HEK293T (cell line): ENCODE measurements at regions not wholly inside any gene's neighbourhood (a gene's known extent, or its start where the extent isn't known, plus 50 kb on each side); places are given as distances from the start of the nearest gene placed in this dataset.

Source experiments
- ARNT ChIP-seq: fragments of 450-650 bp; IDR thresholded peaks from 2 replicates; pipeline ENCODE4 v1.6.1; 2017; ENCODE audit warnings: mild to moderate bottlenecking
- BHLHE40 ChIP-seq: fragments of 450-650 bp; IDR thresholded peaks from 2 replicates; pipeline ENCODE4 v1.6.1; 2016; ENCODE audit warnings: mild to moderate bottlenecking, moderate library complexity, borderline replicate concordance
- FOXA1 ChIP-seq: fragments of 450-650 bp; IDR thresholded peaks from 2 replicates; pipeline ENCODE4 v1.6.1; 2016; ENCODE audit warnings: mild to moderate bottlenecking
- FOXK2 ChIP-seq: fragments of 450-650 bp; IDR thresholded peaks from 2 replicates; pipeline ENCODE4 v1.6.1; 2016; ENCODE audit warnings: mild to moderate bottlenecking
- FOXM1 ChIP-seq: fragments of 450-650 bp; IDR thresholded peaks from 2 replicates; pipeline ENCODE4 v1.6.1; 2017; ENCODE audit warnings: mild to moderate bottlenecking, borderline replicate concordance
- HDGF ChIP-seq: fragments of 450-650 bp; IDR thresholded peaks from 2 replicates; pipeline ENCODE4 v1.6.1; 2017; ENCODE audit warnings: antibody characterized with exemption, borderline replicate concordance
- LEF1 ChIP-seq: fragments of 450-650 bp; IDR thresholded peaks from 2 replicates; pipeline ENCODE4 v1.6.1; 2017; ENCODE audit warnings: mild to moderate bottlenecking, borderline replicate concordance
- NFRKB ChIP-seq: fragments of 450-650 bp; IDR thresholded peaks from 2 replicates; pipeline ENCODE4 v1.6.1; 2016; ENCODE audit warnings: mild to moderate bottlenecking, moderate library complexity
- SP1 ChIP-seq: fragments of 450-650 bp; IDR thresholded peaks from 2 replicates; pipeline ENCODE4 v1.6.1; 2017
- SUZ12 ChIP-seq: fragments of 450-650 bp; IDR thresholded peaks from 2 replicates; pipeline ENCODE4 v1.6.1; 2016; ENCODE audit warnings: mild to moderate bottlenecking
- ZNF384 ChIP-seq: fragments of 450-650 bp; IDR thresholded peaks from 2 replicates; pipeline ENCODE4 v1.6.1; 2016
- TF ChIP-seq, protein P1 (sequence below): fragments of 450-650 bp; IDR thresholded peaks from 2 replicates; pipeline ENCODE4 v1.6.1; 2016

DNA sequence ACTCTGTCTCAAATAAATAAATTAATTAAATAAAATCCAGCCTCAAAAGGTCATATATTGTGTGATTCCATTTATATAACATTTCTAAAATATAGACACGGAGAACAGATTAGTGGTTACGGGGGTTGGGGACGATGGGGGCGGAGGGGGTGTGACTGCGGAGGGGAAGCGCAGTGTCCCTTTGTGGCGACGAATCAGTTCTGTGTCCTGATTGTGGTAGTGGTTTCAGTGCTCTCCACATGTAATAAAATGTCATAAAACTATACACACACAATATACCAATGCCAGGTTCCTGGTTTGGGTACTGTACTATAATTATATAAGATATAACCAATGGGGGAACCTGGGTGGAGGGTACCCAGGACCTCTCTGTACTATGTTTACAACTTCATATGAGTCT is 186.4 kb downstream of the ANAPC1 start:
- TF ChIP-seq BHLHE40 = no peak
- no peak for TF ChIP-seq HDGF
- TF ChIP-seq, protein P1, sequence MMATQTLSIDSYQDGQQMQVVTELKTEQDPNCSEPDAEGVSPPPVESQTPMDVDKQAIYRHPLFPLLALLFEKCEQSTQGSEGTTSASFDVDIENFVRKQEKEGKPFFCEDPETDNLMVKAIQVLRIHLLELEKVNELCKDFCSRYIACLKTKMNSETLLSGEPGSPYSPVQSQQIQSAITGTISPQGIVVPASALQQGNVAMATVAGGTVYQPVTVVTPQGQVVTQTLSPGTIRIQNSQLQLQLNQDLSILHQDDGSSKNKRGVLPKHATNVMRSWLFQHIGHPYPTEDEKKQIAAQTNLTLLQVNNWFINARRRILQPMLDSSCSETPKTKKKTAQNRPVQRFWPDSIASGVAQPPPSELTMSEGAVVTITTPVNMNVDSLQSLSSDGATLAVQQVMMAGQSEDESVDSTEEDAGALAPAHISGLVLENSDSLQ = no peak
- no peak for TF ChIP-seq FOXM1
- TF ChIP-seq SP1 = no peak
- TF ChIP-seq LEF1 = no peak
- no peak for TF ChIP-seq ZNF384
- TF ChIP-seq SUZ12 = no peak
- TF ChIP-seq FOXK2 = no peak
- TF ChIP-seq FOXA1 = no peak
- no peak for TF ChIP-seq ARNT
- no peak for TF ChIP-seq NFRKB
